ENCODE measurements at regions not wholly inside any gene's neighbourhood (a gene's known extent, or its start where the extent isn't known, plus 50 kb on each side); places are given as distances from the start of the nearest gene placed in this dataset.

- Mint-ChIP-seq H3K27ac (no peak overlapping the region), H3K4me3 (no peak overlapping the region), H3K27me3 (no peaks in the 10 kb centered on the region), H3K4me1 (peaks cover 5% of the 10 kb centered on the region), H3K9me3 (ENCODE audit: insufficient read depth) (no peaks in the 10 kb centered on the region)
- no peaks in the 10 kb centered on the region for H3K36me3 ChIP-seq (replicated peaks in 1 of 2; ENCODE audit: control extremely low read depth in 1 of 2, control insufficient read depth in 1 of 2, extremely low read depth in 1 of 2, insufficient read depth in 2 of 2, low read length in 1 of 2)
- no peak for ATAC-seq (ENCODE audit: low read depth)
- H3K79me2 ChIP-seq (ENCODE audit: control insufficient read depth, insufficient read depth, low read length) = no peaks in the 10 kb centered on the region
- H3K4me2 ChIP-seq (replicated peaks; ENCODE audit: low read depth, low read length, poor library complexity, severe bottlenecking) = no peak overlapping the region
- ChIA-PET POLR2A (no interaction called here), CTCF (no interaction called here)
- H3K4me3 ChIP-seq (ENCODE audit: control extremely low read depth in 1 of 5, extremely low read depth in 1 of 5, insufficient read depth in 1 of 5, low read depth in 2 of 5, low read length in 4 of 5) = no peak overlapping the region
- H3K4me1 ChIP-seq (ENCODE audit: control insufficient read depth in 2 of 2, insufficient read depth in 2 of 2, low read length in 2 of 2) = peaks cover 0 to 3% of the 10 kb centered on the region in 2 donors
- intact Hi-C loops (cut with micrococcal nuclease) = no loop called here
- H4K20me1 ChIP-seq (ENCODE audit: control insufficient read depth, insufficient read depth, low read length, poor library complexity, severe bottlenecking) = no peaks in the 10 kb centered on the region
- no peaks in the 10 kb centered on the region for H3K27me3 ChIP-seq (replicated peaks in 1 of 4; ENCODE audit: control extremely low read depth in 1 of 4, control insufficient read depth in 3 of 4, insufficient read depth in 4 of 4, low read length in 3 of 4)
- no peak overlapping the region for H3K9ac ChIP-seq (ENCODE audit: low read length)
- TF ChIP-seq, protein P1, sequence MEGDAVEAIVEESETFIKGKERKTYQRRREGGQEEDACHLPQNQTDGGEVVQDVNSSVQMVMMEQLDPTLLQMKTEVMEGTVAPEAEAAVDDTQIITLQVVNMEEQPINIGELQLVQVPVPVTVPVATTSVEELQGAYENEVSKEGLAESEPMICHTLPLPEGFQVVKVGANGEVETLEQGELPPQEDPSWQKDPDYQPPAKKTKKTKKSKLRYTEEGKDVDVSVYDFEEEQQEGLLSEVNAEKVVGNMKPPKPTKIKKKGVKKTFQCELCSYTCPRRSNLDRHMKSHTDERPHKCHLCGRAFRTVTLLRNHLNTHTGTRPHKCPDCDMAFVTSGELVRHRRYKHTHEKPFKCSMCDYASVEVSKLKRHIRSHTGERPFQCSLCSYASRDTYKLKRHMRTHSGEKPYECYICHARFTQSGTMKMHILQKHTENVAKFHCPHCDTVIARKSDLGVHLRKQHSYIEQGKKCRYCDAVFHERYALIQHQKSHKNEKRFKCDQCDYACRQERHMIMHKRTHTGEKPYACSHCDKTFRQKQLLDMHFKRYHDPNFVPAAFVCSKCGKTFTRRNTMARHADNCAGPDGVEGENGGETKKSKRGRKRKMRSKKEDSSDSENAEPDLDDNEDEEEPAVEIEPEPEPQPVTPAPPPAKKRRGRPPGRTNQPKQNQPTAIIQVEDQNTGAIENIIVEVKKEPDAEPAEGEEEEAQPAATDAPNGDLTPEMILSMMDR (IDR thresholded peaks at IDR 0.05) = no peak
- TF ChIP-seq EZH2 (IDR thresholded peaks at IDR 0.05; ENCODE audit: borderline replicate concordance, insufficient read depth, low read depth, low read length, poor library complexity, severe bottlenecking) = no peak
- H3K27ac ChIP-seq (ENCODE audit: low read length in 2 of 2) = no peak overlapping the region
- no peak for DNase-seq
- no peak overlapping the region for H2AFZ ChIP-seq (ENCODE audit: insufficient read depth, low read depth, low read length, poor library complexity, severe bottlenecking)
- H3K9me3 ChIP-seq (ENCODE audit: control extremely low read depth in 1 of 3, control insufficient read depth in 2 of 3, insufficient read depth in 1 of 3, low read length in 2 of 3) = peaks cover 0 to 12% (median 0%) of the 10 kb centered on the region in 3 donors
Measured at GRCh38 chr13:50742968-50743367, 100.5 kb downstream of the DLEU7 start.

DNA sequence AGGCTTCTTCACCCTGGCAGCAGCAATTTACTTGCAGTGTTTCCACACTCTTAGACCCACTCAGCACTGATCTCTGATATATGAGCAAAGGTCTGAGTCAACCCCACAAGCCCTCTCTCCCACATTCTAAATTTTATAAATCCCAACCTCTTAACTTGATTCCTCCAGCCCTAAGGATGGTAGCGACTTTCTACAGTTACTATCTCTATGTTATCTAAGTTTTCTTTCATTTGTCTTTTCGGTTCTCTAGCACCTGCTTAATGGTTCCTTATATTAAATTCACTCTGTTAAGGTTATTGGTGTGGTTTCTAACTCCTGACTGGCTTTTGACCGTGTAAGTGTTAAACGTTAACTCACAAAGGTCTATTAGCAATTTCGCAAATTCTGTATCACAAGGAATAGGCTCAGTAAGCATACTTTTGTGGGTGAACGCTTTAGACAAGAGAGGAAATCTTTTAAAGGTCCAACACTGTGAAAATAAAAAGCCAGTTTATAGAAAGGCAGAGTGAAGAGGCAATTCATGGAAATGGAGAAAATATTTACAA lies 99.3 kb downstream of the DLEU7 start:
- Mint-ChIP-seq H3K4me3 (no peak overlapping the region), H3K9me3 (ENCODE audit: insufficient read depth) (no peaks in the 10 kb centered on the region), H3K4me1 (peaks cover 9% of the 10 kb centered on the region), H3K27ac (no peak overlapping the region), H3K27me3 (no peaks in the 10 kb centered on the region)
- 100% methylated on average over 2 of the region's 6 CpGs for WGBS (ENCODE audit: insufficient coverage)
- Histone ChIP-seq H2AFZ (ENCODE audit: insufficient read depth, low read depth, low read length, poor library complexity, severe bottlenecking) (no peak overlapping the region), H3K9ac (ENCODE audit: low read length) (no peak overlapping the region), H3K9me3 (ENCODE audit: control extremely low read depth in 1 of 3, control insufficient read depth in 2 of 3, insufficient read depth in 1 of 3, low read length in 2 of 3) (peaks cover 0 to 12% (median 0%) of the 10 kb centered on the region in 3 donors), H3K4me3 (ENCODE audit: control extremely low read depth in 1 of 5, extremely low read depth in 1 of 5, insufficient read depth in 1 of 5, low read depth in 2 of 5, low read length in 4 of 5) (no peak overlapping the region), H3K4me1 (ENCODE audit: control insufficient read depth in 2 of 2, insufficient read depth in 2 of 2, low read length in 2 of 2) (peaks cover 0 to 3% of the 10 kb centered on the region in 2 donors), H3K27ac (ENCODE audit: low read length in 2 of 2) (no peak overlapping the region), H3K36me3 (replicated peaks in 1 of 2; ENCODE audit: control extremely low read depth in 1 of 2, control insufficient read depth in 1 of 2, extremely low read depth in 1 of 2, insufficient read depth in 2 of 2, low read length in 1 of 2) (no peaks in the 10 kb centered on the region), H3K79me2 (ENCODE audit: control insufficient read depth, insufficient read depth, low read length) (no peaks in the 10 kb centered on the region), H3K4me2 (replicated peaks; ENCODE audit: low read depth, low read length, poor library complexity, severe bottlenecking) (no peak overlapping the region), H4K20me1 (ENCODE audit: control insufficient read depth, insufficient read depth, low read length, poor library complexity, severe bottlenecking) (no peaks in the 10 kb centered on the region), H3K27me3 (replicated peaks in 1 of 4; ENCODE audit: control extremely low read depth in 1 of 4, control insufficient read depth in 3 of 4, insufficient read depth in 4 of 4, low read length in 3 of 4) (no peaks in the 10 kb centered on the region)
- intact Hi-C loops (cut with micrococcal nuclease) = no loop called here
- DNase-seq (no peak), ATAC-seq (ENCODE audit: low read depth) (no peak)
- ChIA-PET POLR2A (no interaction called here), CTCF (no interaction called here)
- no peak for TF ChIP-seq EZH2 (IDR thresholded peaks at IDR 0.05; ENCODE audit: borderline replicate concordance, insufficient read depth, low read depth, low read length, poor library complexity, severe bottlenecking)
- TF ChIP-seq, protein P1 (IDR thresholded peaks at IDR 0.05) = no peak
